SK-N-MC (cell line): ENCODE measurements at regions not wholly inside any gene's neighbourhood (a gene's known extent, or its start where the extent isn't known, plus 50 kb on each side); places are given as distances from the start of the nearest gene placed in this dataset.

Experiments used
- EZH2 ChIP-seq: fragments of 200-600 bp; sonication (generic); IDR thresholded peaks from one replicate; pipeline ENCODE4 v1.6.1; 2017; ENCODE audit warnings: antibody characterized with exemption
- FOXP2 ChIP-seq: optimal IDR thresholded peaks from 2 replicates; pipeline ENCODE3; 2011; ENCODE audit warnings: mild to moderate bottlenecking, moderate library complexity; ENCODE audit not compliant: insufficient read depth; ENCODE audit errors: extremely low read length, control extremely low read depth
- POLR2AphosphoS5 ChIP-seq: IDR thresholded peaks from 2 replicates; pipeline ENCODE4 v1.6.1; 2012; ENCODE audit warnings: mild to moderate bottlenecking, low read depth, low read length, borderline replicate concordance

GRCh38 chr10:92750791-92751533 is 61.2 kb downstream of the HHEX start:
- TF ChIP-seq POLR2AphosphoS5 (no peak), EZH2 (no peak), FOXP2 (no peak)
